GM13977 (cell line): ENCODE measurements at regions not wholly inside any gene's neighbourhood (a gene's known extent, or its start where the extent isn't known, plus 50 kb on each side); places are given as distances from the start of the nearest gene placed in this dataset.

Source experiments
- DNase-seq: peaks from one replicate; pipeline ENCODE4 v3.0.0; 2012; ENCODE audit warnings: low spot score
- CTCF ChIP-seq: IDR thresholded peaks from 2 replicates; pipeline ENCODE4 v1.5.1; 2012; ENCODE audit warnings: mild to moderate bottlenecking, control low read depth; ENCODE audit not compliant: insufficient read depth; ENCODE audit errors: extremely low read depth, missing control alignments
- in situ Hi-C: fragments of 300-500 bp; cut with MboI; formaldehyde crosslinking; loops from one replicate; pipeline ENCODE4 v1.12.0; 2022; ENCODE audit warnings: low sequenced_read_pairs, low pct_unique_long_range_greater_than_20kb, mixed read lengths, inconsistent platforms; ENCODE audit not compliant: unreplicated experiment

- no peak for TF ChIP-seq CTCF
- in situ Hi-C loops = no loop called here
- no peak for DNase-seq
Measured at GRCh38 chr9:13532407-13532806, 252.9 kb upstream of the MPDZ start.

- DNase-seq = no peak
- no peak for TF ChIP-seq CTCF
- in situ Hi-C loops = no loop called here
Measured at GRCh38 chr9:13529321-13530104, 250.0 kb upstream of the MPDZ start.

- in situ Hi-C loops = no loop called here
- DNase-seq = no peak
Measured at GRCh38 chr9:13524245-13524644, 244.8 kb upstream of the MPDZ start.

GRCh38 chr9:13520069-13520468, 240.6 kb upstream of the MPDZ start:
- in situ Hi-C loops = no loop called here
- no peak for TF ChIP-seq CTCF
- no peak for DNase-seq

More at GRCh38 chr9:13524245-13524644, 244.8 kb upstream of the MPDZ start:
- TF ChIP-seq CTCF = no peak

- in situ Hi-C loops = no loop called here
- no peak for TF ChIP-seq CTCF
- no peak for DNase-seq
Measured at GRCh38 chr9:13513716-13514444, 234.4 kb upstream of the MPDZ start.

GRCh38 chr9:13513286-13513685, 233.8 kb upstream of the MPDZ start:
- in situ Hi-C loops = no loop called here
- no peak for DNase-seq
- no peak for TF ChIP-seq CTCF
